ENCODE measurements at regions not wholly inside any gene's neighbourhood (a gene's known extent, or its start where the extent isn't known, plus 50 kb on each side); places are given as distances from the start of the nearest gene placed in this dataset.

DNA sequence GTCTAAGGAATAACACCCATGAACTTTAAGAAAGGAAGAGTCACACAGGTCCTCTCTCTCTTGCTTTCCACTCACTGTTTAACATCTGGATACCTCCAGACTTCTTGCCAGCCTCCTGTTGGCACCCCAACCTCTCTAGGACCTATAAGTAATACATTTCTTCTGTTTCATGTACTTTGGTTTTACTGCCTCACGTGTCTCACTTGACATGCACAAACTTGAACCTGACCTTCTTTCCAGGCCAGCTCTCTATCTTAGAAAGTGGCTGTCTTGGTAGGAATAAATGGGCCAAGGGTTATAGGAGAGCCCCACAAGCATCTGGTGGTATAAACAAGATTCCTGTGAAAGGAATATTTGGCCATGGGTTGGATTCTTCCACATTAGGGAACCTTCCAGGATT is 614.8 kb upstream of the AGA start:
- Histone ChIP-seq H3K56ac (ENCODE audit: low read length) (no peak overlapping the region), H3K27me3 (ENCODE audit: insufficient read depth, low read length, poor library complexity) (no peaks in the 10 kb centered on the region)
- no CpG with 5 or more reads among the region's 1 CpG for WGBS (ENCODE audit: extremely low coverage, insufficient coverage, low lambda C conversion rate)

DNA sequence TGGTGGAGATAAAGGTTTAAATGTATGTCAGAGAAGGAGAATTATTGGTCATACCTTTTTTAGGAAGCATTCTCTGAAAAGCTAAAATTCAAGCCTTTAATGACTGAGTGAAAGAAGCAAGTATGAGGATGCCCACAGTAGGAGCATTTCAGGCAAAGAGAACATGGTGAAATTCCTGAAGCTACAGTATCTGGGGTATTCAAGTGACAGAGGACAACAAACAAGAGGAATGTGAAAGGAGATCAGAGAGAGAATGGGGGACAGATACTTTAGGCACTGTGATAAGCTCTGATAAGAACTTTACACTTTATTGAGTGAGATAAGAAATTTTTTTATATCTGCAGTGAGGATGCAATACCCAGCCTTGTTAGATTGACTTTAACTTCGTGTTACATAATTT is 621.3 kb upstream of the AGA start:
- no peaks in the 10 kb centered on the region for H3K36me3 ChIP-seq (ENCODE audit: control insufficient read depth, insufficient read depth, low read length)
- no peak overlapping the region for H2BK15ac ChIP-seq (replicated peaks; ENCODE audit: low read depth)
- no peak overlapping the region for H2AK5ac ChIP-seq (ENCODE audit: low read length)
- no peak overlapping the region for H3K4me2 ChIP-seq (ENCODE audit: low read length)
- no peak overlapping the region for H3K27ac ChIP-seq (ENCODE audit: low read depth, low read length)
- H3K79me1 ChIP-seq (ENCODE audit: low read length), result no peaks in the 10 kb centered on the region
- H3K23ac ChIP-seq (ENCODE audit: low read length), result no peak overlapping the region
- H3K9ac ChIP-seq (ENCODE audit: low read length), result no peak overlapping the region
- H3K27me3 ChIP-seq (ENCODE audit: insufficient read depth, low read length, poor library complexity), result no peaks in the 10 kb centered on the region
- H3K4me1 ChIP-seq (ENCODE audit: control insufficient read depth, low read depth, low read length), result no peaks in the 10 kb centered on the region
- H3K56ac ChIP-seq (ENCODE audit: low read length), result no peak overlapping the region
- no CpG with 5 or more reads among the region's 1 CpG for WGBS (ENCODE audit: extremely low coverage, insufficient coverage, low lambda C conversion rate)
- no peak overlapping the region for H4K5ac ChIP-seq (ENCODE audit: low read length)
- peak; percentile 73 for DNase-seq
- no peak overlapping the region for H2BK120ac ChIP-seq (ENCODE audit: low read depth, low read length)
- no peak overlapping the region for H4K8ac ChIP-seq (ENCODE audit: low read depth, low read length)
- H3K4ac ChIP-seq (ENCODE audit: low read depth, low read length), result no peak overlapping the region
- no peak overlapping the region for H3K18ac ChIP-seq (ENCODE audit: low read length)
- H2BK5ac ChIP-seq (ENCODE audit: low read length), result no peak overlapping the region
- no peak overlapping the region for H3K4me3 ChIP-seq (ENCODE audit: low read length)
- no peaks in the 10 kb centered on the region for H3K79me2 ChIP-seq (ENCODE audit: control insufficient read depth, insufficient read depth, low read length)

More for the DNA sequence above, 614.8 kb upstream of the AGA start:
- H3K4me1 ChIP-seq (ENCODE audit: control insufficient read depth, low read depth, low read length), result no peaks in the 10 kb centered on the region
- no peak overlapping the region for H3K4me2 ChIP-seq (ENCODE audit: low read length)
- DNase-seq, result no peak
- no peak overlapping the region for H3K23ac ChIP-seq (ENCODE audit: low read length)
- H3K27ac ChIP-seq (ENCODE audit: low read depth, low read length), result no peak overlapping the region
- no peak overlapping the region for H3K18ac ChIP-seq (ENCODE audit: low read length)
- H3K4ac ChIP-seq (ENCODE audit: low read depth, low read length), result no peak overlapping the region
- no peak overlapping the region for H3K4me3 ChIP-seq (ENCODE audit: low read length)
- H4K5ac ChIP-seq (ENCODE audit: low read length), result no peak overlapping the region
- H3K9ac ChIP-seq (ENCODE audit: low read length), result no peak overlapping the region
- no peaks in the 10 kb centered on the region for H3K36me3 ChIP-seq (ENCODE audit: control insufficient read depth, insufficient read depth, low read length)
- H3K79me1 ChIP-seq (ENCODE audit: low read length), result no peaks in the 10 kb centered on the region
- H2BK15ac ChIP-seq (replicated peaks; ENCODE audit: low read depth), result no peak overlapping the region
- H2BK5ac ChIP-seq (ENCODE audit: low read length), result no peak overlapping the region
- no peak overlapping the region for H4K8ac ChIP-seq (ENCODE audit: low read depth, low read length)
- H2AK5ac ChIP-seq (ENCODE audit: low read length), result no peak overlapping the region
- no peaks in the 10 kb centered on the region for H3K79me2 ChIP-seq (ENCODE audit: control insufficient read depth, insufficient read depth, low read length)
- H2BK120ac ChIP-seq (ENCODE audit: low read depth, low read length), result no peak overlapping the region

DNA sequence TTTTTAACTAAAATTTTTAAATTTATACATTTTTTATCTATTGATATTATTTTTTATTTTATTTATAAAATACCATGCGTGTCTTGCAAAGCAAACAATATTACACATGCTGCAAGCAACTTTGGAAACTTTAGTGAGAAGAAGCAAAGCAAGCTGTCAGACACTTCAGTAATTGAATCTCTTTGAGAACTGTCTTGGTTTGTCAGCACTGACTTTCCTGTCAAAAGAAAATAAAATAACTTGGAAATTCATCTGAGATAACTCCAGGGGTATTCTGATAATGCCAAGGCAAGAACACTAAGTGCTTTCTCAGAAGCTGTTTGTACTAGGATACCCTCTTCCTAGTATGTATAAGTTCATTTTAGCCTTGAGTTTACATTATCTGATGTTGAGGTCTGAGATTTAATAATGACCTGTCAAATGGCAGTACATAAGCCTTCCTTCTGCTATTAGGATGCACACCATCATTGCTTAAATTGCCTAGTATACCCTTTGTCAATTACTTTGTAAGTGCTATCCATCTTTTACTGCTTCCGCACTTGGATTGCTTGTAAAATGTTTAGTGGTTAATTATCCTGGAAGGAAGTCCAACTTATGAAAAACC is 624.2 kb upstream of the AGA start:
- WGBS (ENCODE audit: extremely low coverage, insufficient coverage, low lambda C conversion rate), result no CpG with 5 or more reads among the region's 2 CpGs
- Histone ChIP-seq H3K36me3 (ENCODE audit: control insufficient read depth, insufficient read depth, low read length) (no peaks in the 10 kb centered on the region), H4K8ac (ENCODE audit: low read depth, low read length) (no peak overlapping the region), H2AK5ac (ENCODE audit: low read length) (no peak overlapping the region), H3K56ac (ENCODE audit: low read length) (no peak overlapping the region), H3K27me3 (ENCODE audit: insufficient read depth, low read length, poor library complexity) (no peaks in the 10 kb centered on the region), H3K4me1 (ENCODE audit: control insufficient read depth, low read depth, low read length) (no peaks in the 10 kb centered on the region), H3K18ac (ENCODE audit: low read length) (no peak overlapping the region), H3K4me3 (ENCODE audit: low read length) (no peak overlapping the region), H3K9ac (ENCODE audit: low read length) (no peak overlapping the region), H4K5ac (ENCODE audit: low read length) (no peak overlapping the region), H2BK15ac (replicated peaks; ENCODE audit: low read depth) (no peak overlapping the region), H3K27ac (ENCODE audit: low read depth, low read length) (no peak overlapping the region), H2BK120ac (ENCODE audit: low read depth, low read length) (no peak overlapping the region), H3K4me2 (ENCODE audit: low read length) (no peak overlapping the region), H3K23ac (ENCODE audit: low read length) (no peak overlapping the region), H3K4ac (ENCODE audit: low read depth, low read length) (no peak overlapping the region), H3K79me1 (ENCODE audit: low read length) (no peaks in the 10 kb centered on the region), H2BK5ac (ENCODE audit: low read length) (no peak overlapping the region), H3K79me2 (ENCODE audit: control insufficient read depth, insufficient read depth, low read length) (no peaks in the 10 kb centered on the region)
- DNase-seq, result no peak

DNA sequence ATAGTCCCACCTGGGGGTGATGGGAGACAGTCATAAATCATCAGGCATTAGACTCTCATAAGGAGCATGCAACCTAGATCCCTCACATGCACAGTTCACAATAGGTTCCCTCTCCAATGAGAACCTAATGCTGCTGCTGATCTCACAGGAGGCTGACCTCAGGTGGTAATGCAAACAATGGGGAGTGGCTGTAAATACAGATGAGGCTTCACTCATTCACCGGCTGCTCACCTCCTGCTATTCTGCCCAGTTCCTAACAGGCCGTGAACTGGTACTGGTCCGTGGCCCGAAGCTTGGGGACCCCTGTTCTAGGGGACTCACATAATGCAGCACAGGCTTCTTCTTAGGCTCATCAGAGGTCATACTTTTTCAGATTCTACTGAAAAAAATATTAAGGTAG is 625.9 kb upstream of the AGA start:
- Histone ChIP-seq H3K4me1 (ENCODE audit: control insufficient read depth, low read depth, low read length) (no peaks in the 10 kb centered on the region), H3K27me3 (ENCODE audit: insufficient read depth, low read length, poor library complexity) (no peaks in the 10 kb centered on the region), H3K4me3 (ENCODE audit: low read length) (no peak overlapping the region), H3K4me2 (ENCODE audit: low read length) (no peak overlapping the region), H3K79me1 (ENCODE audit: low read length) (no peaks in the 10 kb centered on the region), H3K23ac (ENCODE audit: low read length) (no peak overlapping the region), H2BK5ac (ENCODE audit: low read length) (no peak overlapping the region), H4K5ac (ENCODE audit: low read length) (no peak overlapping the region), H4K8ac (ENCODE audit: low read depth, low read length) (no peak overlapping the region), H3K9ac (ENCODE audit: low read length) (no peak overlapping the region), H3K27ac (ENCODE audit: low read depth, low read length) (no peak overlapping the region), H3K4ac (ENCODE audit: low read depth, low read length) (no peak overlapping the region), H3K79me2 (ENCODE audit: control insufficient read depth, insufficient read depth, low read length) (no peaks in the 10 kb centered on the region), H2BK15ac (replicated peaks; ENCODE audit: low read depth) (no peak overlapping the region), H3K56ac (ENCODE audit: low read length) (no peak overlapping the region), H2BK120ac (ENCODE audit: low read depth, low read length) (no peak overlapping the region), H2AK5ac (ENCODE audit: low read length) (no peak overlapping the region), H3K18ac (ENCODE audit: low read length) (no peak overlapping the region), H3K36me3 (ENCODE audit: control insufficient read depth, insufficient read depth, low read length) (no peaks in the 10 kb centered on the region)
- DNase-seq, result peak; percentile 45
- no CpG with 5 or more reads among the region's 4 CpGs for WGBS (ENCODE audit: extremely low coverage, insufficient coverage, low lambda C conversion rate)

DNA sequence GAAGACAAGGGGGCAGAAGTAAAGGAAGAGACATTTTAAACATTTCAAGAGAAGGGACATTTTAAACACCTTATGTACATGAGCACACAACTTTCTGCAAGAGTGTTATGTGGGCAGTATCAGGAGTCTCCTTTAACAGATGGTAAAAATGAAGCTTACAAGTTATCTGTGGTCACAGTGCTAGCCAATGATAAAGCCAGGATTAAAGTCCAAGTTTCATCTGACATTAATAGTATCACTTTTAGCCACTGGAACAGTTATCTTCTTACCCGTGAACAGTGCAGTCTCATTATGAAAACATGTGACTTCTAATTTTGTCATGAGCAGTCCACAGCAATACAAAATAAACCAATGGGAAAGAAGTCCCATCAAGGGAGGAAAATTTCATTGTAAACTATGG is 627.9 kb upstream of the AGA start:
- Histone ChIP-seq H3K4me2 (ENCODE audit: low read length) (no peak overlapping the region), H3K36me3 (ENCODE audit: control insufficient read depth, insufficient read depth, low read length) (no peaks in the 10 kb centered on the region), H4K5ac (ENCODE audit: low read length) (no peak overlapping the region), H2BK15ac (replicated peaks; ENCODE audit: low read depth) (no peak overlapping the region), H3K4me3 (ENCODE audit: low read length) (no peak overlapping the region), H3K18ac (ENCODE audit: low read length) (no peak overlapping the region), H3K4ac (ENCODE audit: low read depth, low read length) (no peak overlapping the region), H3K23ac (ENCODE audit: low read length) (no peak overlapping the region), H3K9ac (ENCODE audit: low read length) (no peak overlapping the region), H3K79me1 (ENCODE audit: low read length) (no peaks in the 10 kb centered on the region), H2AK5ac (ENCODE audit: low read length) (no peak overlapping the region), H2BK120ac (ENCODE audit: low read depth, low read length) (no peak overlapping the region), H3K79me2 (ENCODE audit: control insufficient read depth, insufficient read depth, low read length) (no peaks in the 10 kb centered on the region), H3K27ac (ENCODE audit: low read depth, low read length) (no peak overlapping the region), H3K27me3 (ENCODE audit: insufficient read depth, low read length, poor library complexity) (no peaks in the 10 kb centered on the region), H2BK5ac (ENCODE audit: low read length) (no peak overlapping the region), H3K56ac (ENCODE audit: low read length) (no peak overlapping the region), H3K4me1 (ENCODE audit: control insufficient read depth, low read depth, low read length) (no peaks in the 10 kb centered on the region), H4K8ac (ENCODE audit: low read depth, low read length) (no peak overlapping the region)
- DNase-seq, result no peak
- WGBS (ENCODE audit: extremely low coverage, insufficient coverage, low lambda C conversion rate), result no CpG with 5 or more reads among the region's 1 CpG

DNA sequence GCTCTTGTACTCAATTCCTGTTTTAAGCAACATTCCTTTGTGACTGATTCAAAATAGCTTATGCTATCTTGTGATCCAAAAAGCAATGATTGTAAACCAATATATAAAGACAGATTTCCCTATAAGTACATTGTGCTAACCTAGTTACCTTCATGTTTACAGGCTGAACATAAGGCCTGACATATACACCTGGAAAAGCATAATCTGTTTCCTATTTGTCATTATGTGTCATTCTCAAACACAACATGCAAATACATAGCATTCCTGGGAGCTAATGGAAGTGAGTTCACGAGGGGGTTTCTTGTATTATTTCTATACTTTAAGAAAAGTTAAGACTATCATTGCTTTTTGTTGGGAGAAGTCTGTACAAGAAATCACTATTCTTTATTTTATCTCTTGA is 638.1 kb upstream of the AGA start:
- no peaks in the 10 kb centered on the region for H3K4me1 ChIP-seq (ENCODE audit: control insufficient read depth, low read depth, low read length)
- H3K9ac ChIP-seq (ENCODE audit: low read length), result no peak overlapping the region
- H2BK15ac ChIP-seq (replicated peaks; ENCODE audit: low read depth), result no peak overlapping the region
- H3K18ac ChIP-seq (ENCODE audit: low read length), result no peak overlapping the region
- no peak overlapping the region for H4K5ac ChIP-seq (ENCODE audit: low read length)
- no peak overlapping the region for H3K4me2 ChIP-seq (ENCODE audit: low read length)
- H4K8ac ChIP-seq (ENCODE audit: low read depth, low read length), result no peak overlapping the region
- H3K27ac ChIP-seq (ENCODE audit: low read depth, low read length), result no peak overlapping the region
- no CpG with 5 or more reads among the region's 1 CpG for WGBS (ENCODE audit: extremely low coverage, insufficient coverage, low lambda C conversion rate)
- H3K79me1 ChIP-seq (ENCODE audit: low read length), result no peaks in the 10 kb centered on the region
- no peak overlapping the region for H3K56ac ChIP-seq (ENCODE audit: low read length)
- H3K36me3 ChIP-seq (ENCODE audit: control insufficient read depth, insufficient read depth, low read length), result no peaks in the 10 kb centered on the region
- no peaks in the 10 kb centered on the region for H3K27me3 ChIP-seq (ENCODE audit: insufficient read depth, low read length, poor library complexity)
- no peak for DNase-seq
- H2BK5ac ChIP-seq (ENCODE audit: low read length), result no peak overlapping the region
- H3K79me2 ChIP-seq (ENCODE audit: control insufficient read depth, insufficient read depth, low read length), result no peaks in the 10 kb centered on the region
- no peak overlapping the region for H3K4ac ChIP-seq (ENCODE audit: low read depth, low read length)
- no peak overlapping the region for H3K23ac ChIP-seq (ENCODE audit: low read length)
- H3K4me3 ChIP-seq (ENCODE audit: low read length), result no peak overlapping the region
- H2AK5ac ChIP-seq (ENCODE audit: low read length), result no peak overlapping the region
- no peak overlapping the region for H2BK120ac ChIP-seq (ENCODE audit: low read depth, low read length)

Measured in mesendoderm (in vitro differentiated cells).